CD4-positive, alpha-beta T cell treated with Interleukin-21 for 1 hour (primary cell): ENCODE measurements at regions not wholly inside any gene's neighbourhood (a gene's known extent, or its start where the extent isn't known, plus 50 kb on each side); places are given as distances from the start of the nearest gene placed in this dataset.
"Not testable (repeated sequence)": the region's sequence is repeated elsewhere in the genome, so short reads cannot be mapped to it uniquely, and the experiment has no call there.

Experiments used
- DNase-seq: peaks from one replicate; pipeline ENCODE4 v3.0.0-alpha.2; 2020

DNA sequence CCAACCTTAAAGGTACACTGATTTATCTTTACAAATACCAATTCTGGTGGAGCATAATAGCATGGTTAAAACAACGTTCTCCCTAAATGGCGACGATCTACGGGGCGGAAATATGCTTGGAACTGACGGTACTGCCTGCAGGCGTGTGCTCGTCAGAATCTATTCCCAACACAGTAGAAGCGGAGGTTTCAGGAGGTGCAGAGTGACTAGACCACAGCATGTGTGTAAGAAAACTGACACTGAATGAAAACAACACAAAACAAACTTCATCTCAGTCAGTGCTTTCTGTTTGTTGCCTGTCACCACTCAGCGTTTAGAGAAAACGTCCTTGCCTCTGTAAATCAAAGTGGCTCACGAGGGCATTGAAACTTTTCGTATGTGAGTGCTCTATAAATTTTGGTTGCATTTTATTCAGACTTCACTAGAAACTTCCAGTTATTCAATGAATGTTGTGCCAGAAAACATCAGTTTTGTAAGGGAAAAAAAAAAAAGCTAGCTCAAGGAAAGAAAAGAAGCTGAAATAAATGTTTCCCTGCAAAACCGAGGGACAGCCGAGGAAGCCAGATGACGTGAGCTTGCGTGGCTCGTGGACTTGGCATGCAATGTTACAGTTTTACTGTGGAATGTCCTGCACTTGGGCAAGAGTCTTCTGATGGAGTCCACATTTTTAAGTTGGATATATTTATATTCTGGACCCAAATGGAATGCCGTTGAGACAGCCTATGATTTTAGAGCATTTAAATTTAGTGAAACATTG, 210.4 kb downstream of the LAT start:
- DNase-seq: not testable (repeated sequence)

DNA sequence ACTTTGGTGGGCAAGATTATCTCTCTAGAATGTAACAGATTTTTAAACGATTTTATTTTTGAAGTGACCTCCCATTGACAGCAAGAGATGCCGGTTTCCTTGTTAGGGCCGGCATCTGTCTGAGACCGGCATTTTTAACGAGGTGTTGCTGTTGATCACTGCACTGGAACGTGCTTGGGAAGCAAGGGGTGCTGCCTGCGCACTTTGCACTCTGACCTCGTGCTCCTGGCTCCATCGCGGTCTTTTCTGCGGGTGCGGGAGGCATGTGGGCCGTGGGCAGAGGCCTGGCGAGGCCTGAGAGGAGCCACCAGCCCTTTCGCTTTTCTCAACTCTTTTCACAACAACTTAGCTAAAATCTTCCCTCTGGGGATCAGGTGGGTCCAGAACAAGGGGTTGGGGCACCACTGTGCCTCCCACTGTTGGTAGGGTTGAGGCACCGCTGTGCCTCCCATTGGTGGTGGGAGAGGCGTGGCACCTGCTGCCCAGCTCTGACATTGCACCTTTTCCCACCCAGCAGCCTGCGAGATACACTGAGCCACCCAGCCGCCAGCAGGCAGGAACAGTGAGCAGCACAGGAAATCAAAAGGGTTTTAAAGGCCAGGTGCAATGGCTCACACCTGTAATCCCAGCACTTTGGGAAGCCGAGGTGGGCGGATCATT, 209.5 kb downstream of the LAT start:
- DNase-seq: not testable (repeated sequence)

- not testable (repeated sequence) for DNase-seq
Observed at GRCh38 chr16:29193634-29194033, 208.8 kb downstream of the LAT start.

GRCh38 chr16:29193248-29193574, 208.4 kb downstream of the LAT start:
- DNase-seq: not testable (repeated sequence)

- DNase-seq: no peak
Observed at GRCh38 chr16:29192329-29193247, 207.7 kb downstream of the LAT start.

GRCh38 chr16:29191636-29192180, 206.9 kb downstream of the LAT start:
- not testable (repeated sequence) for DNase-seq

- DNase-seq: not testable (repeated sequence)
Observed at GRCh38 chr16:29190553-29191431, 205.9 kb downstream of the LAT start.

DNA sequence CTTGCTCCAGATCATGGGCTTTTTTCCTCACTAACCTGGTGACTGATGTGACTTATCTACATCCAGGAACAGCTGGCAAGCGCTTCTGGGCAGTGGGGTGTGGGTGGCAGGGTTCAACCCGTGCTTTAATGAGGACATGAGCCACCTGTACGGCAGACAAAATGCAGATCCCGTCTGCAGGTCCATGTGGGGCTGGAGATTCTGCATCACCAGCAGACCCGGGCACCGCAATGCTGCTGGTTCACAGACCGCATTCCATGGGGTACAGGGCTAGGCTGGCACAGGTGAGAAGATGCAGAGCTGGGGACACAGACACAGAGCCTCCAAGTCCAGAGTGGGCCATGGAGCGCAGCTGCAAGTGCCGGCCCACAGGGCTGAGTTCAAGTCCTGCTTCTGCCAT, 204.0 kb downstream of the LAT start:
- DNase-seq: not testable (repeated sequence)

DNA sequence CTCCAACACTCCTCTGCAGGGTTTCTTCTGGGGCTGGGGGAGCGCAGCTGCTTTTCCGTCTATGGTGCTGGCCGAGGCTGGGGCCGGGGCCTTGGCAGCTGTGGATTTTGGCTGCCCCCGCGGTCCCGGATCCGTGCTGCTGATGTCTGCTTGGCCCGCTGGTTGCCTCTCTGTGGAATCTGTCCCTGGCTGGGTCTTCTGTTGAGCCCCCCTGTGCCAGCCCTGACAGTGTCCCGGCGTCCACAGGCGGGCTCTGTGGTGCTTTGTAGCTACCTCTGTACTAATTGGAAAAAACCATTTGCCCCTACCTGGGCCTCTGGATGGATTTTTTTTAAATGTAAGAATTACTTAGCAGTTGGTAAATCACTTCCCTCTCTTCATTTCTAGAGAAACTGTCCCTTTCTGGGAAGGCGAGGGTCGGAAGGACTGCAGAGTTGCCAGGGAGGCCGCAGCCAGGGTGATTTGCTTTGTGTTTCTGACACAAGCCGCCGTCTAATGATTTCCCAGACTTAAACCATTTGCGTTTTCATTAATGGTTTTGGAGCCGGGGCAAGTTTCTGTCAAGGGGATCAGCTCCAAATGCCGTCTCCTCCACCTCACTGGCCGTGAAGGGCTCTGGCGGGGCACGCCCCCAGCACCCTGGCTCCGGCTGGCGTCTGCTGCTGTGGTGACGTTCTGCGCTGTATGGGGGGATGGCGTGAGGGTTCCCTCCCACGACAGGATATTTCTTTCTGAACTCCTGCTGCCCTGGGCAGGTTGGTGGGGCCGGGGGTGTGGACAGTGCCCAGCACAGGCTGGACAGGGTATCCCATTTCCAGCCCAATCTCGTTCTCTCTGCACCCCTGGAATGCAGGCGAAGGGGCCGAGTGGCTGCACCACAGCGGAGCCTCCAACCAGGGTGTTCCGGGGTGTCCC, 201.7 kb downstream of the LAT start:
- DNase-seq: not testable (repeated sequence)

GRCh38 chr16:29185872-29186271, 201.0 kb downstream of the LAT start:
- not testable (repeated sequence) for DNase-seq

DNA sequence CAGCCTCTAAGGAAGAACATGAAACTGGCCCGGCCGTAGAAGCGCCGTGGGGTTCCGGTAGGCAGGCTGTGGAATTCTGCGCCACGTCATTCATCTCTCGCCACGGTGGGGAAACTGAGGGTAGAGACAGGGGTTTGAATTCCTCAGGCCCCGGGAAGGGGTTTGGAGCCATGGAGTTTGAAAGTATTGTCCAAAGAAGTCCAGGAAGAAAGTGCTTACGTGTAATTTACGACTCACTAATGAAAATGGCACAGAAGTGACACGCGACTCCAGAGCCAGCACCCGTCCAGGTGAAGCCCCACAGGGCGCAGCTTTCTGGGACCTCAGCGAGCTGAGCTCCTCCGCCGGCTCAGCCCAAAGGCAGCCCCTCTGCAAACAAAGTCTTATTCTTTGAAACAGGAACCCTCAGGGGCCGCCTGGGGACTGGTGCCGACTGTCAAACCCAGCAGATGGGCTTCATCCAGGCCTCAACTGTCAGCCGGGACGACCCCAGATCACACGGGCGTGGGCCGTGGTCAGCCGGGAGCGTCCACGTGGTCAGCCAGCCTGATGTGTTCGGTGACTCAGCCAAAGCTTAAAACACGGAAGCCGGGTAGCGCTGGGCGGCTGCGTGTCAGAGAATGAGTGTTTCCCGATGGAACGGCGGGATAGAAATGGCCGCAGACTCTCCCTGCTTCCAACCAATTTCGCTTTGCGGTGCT, 200.0 kb downstream of the LAT start:
- DNase-seq: not testable (repeated sequence)

GRCh38 chr16:29182940-29183868, 198.4 kb downstream of the LAT start:
- DNase-seq: not testable (repeated sequence)

DNA sequence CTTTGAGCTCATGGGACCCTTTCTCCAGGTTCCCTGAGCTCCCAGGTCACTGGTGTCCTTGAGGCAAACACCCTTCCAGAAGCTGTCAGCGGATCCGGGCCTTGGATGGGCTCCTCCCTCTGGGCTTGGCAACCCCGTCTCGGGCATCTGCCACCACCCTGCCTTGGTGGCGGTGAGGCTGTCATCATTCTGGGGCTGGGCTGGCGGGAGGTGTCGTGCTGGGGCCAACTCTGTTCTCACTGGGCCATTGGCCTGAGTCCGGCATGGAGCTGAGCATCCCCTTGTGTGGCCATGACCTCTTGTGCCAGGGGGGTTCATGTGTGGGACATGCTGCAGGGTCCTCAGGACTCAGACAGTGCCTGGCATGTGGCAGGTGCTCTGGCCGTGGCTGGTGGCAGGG, 197.6 kb downstream of the LAT start:
- DNase-seq: no peak

DNA sequence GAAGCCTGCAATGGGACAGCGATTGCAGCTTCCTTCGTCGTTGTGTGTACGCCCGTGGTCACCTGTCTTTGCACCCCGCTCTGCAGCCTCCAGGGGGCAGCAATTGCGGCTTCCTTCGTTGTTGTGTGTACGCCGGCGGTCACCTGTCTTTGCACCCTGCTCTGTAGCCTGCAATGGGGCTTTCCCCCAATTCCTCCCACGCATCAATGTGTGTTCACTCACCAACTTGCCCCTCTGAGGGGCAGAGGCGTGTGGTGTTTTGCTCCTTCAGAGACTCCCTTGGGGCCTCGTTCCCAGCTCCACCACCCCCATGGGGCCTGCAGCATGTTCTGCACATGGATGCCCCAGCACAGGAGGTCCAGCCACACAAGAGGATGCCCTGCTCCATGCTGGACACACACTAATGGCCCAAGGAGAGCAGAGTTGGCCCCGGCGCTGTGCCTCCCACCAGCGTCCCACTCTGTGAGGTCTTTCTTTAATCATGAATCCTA, 197.1 kb downstream of the LAT start:
- not testable (repeated sequence) for DNase-seq

DNA sequence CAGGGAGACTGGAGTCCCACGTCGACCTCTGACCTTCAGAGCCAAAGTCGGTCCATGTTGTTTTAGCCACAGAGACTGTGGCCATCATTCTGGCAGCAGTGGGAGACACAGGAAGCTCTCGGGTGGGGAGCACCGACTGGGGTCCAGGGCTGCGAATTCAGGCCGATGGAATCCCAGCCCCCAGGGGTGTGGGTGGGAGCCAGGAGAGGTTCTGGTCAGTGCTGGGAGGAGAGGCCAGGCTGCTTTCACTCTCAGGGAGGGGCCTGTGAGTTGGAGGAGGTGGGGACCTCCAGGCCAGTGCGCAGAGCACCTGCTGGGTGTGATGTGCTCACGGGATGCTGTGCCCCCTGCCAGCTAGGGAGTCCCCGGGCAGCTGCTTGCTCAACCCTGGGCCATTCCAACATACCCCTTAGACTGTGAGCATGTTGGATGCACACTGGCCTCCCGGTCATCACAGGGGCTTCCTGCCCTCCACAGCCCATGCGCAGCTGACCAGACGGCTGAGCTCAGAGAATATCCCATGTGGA, 196.5 kb downstream of the LAT start:
- DNase-seq: not testable (repeated sequence)

DNA sequence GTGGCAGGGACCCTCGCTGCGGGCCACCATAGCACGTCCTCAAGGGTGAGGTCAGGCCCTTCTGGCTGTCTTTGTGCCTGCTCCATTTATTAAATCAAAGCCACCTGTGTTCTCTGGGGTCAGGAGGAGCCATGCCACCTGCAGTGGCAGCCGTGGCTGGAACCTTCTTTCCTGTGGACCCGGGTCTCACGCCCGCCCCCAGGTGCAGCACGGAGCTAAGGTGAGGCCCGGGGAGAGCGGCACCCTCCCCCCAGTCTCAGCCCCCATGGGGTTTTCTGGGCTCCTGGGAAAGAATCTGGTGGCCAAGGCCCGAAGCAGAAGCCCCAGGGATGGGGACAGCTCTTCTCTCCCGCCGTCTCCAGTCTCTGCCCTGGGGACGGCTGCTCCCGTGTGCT, 195.4 kb downstream of the LAT start:
- not testable (repeated sequence) for DNase-seq

GRCh38 chr16:29179401-29180205, 194.8 kb downstream of the LAT start:
- not testable (repeated sequence) for DNase-seq
